K562 (cell line): ENCODE measurements at regions not wholly inside any gene's neighbourhood (a gene's known extent, or its start where the extent isn't known, plus 50 kb on each side); places are given as distances from the start of the nearest gene placed in this dataset.

Source experiments
- ARID2 ChIP-seq: fragments of 450-650 bp; IDR thresholded peaks from 2 replicates; pipeline ENCODE4 v1.6.1; 2017; ENCODE audit warnings: antibody characterized with exemption, mild to moderate bottlenecking
- ARID4B ChIP-seq: sonication (generic); formaldehyde crosslinking; IDR thresholded peaks from 2 replicates; pipeline ENCODE4 v1.8.0; 2022; ENCODE audit warnings: mild to moderate bottlenecking, missing genetic modification reagents
- DIDO1 ChIP-seq: fragments of 450-650 bp; IDR thresholded peaks from 2 replicates; pipeline ENCODE4 v1.6.1; 2016; ENCODE audit warnings: low read depth, missing biosample characterization, missing genetic modification characterization
- DPF2 ChIP-seq: fragments of 450-650 bp; IDR thresholded peaks from 2 replicates; pipeline ENCODE4 v1.6.1; 2016
- FOXA3 ChIP-seq, 2 experiments: fragments of 450-650 bp in 1 of 2; sonication (generic) in 1 of 2; formaldehyde crosslinking; IDR thresholded peaks in 1 of 2; conservative IDR thresholded peaks in 1 of 2; 2 replicates each; pipeline versions ENCODE4 v1.4.0 to v1.8.0; 2020 to 2022; ENCODE audit warnings: mild to moderate bottlenecking in 2 of 2, missing genetic modification reagents in 1 of 2
- HEY1 ChIP-seq: fragments of 250-450 bp; sonication (Bioruptor Pico); IDR thresholded peaks from 2 replicates; pipeline ENCODE4 v1.5.0; 2020; ENCODE audit warnings: mild to moderate bottlenecking, moderate library complexity, borderline replicate concordance
- MAFG ChIP-seq: fragments of 450-650 bp; conservative IDR thresholded peaks from 2 replicates; pipeline ENCODE4 v1.6.1; 2016; ENCODE audit warnings: missing genetic modification characterization, missing compliant biosample characterization
- MED1 ChIP-seq: sonication (generic); formaldehyde crosslinking; IDR thresholded peaks from 2 replicates; pipeline ENCODE4 v1.8.1; 2023; ENCODE audit warnings: missing genetic modification reagents, borderline replicate concordance
- SMARCA5 ChIP-seq: fragments of 450-650 bp; IDR thresholded peaks from 2 replicates; pipeline ENCODE4 v1.6.1; 2016
- ZNF318 ChIP-seq, 2 experiments: fragments of 450-650 bp; IDR thresholded peaks; 2 replicates each; pipeline ENCODE4 v1.6.1; 2016; ENCODE audit warnings: mild to moderate bottlenecking in 2 of 2, borderline replicate concordance in 1 of 2, low read depth in 1 of 2, moderate library complexity in 1 of 2
- ZNF592 ChIP-seq: fragments of 450-650 bp; IDR thresholded peaks from 2 replicates; pipeline ENCODE4 v1.6.1; 2017; ENCODE audit warnings: antibody characterized with exemption, mild to moderate bottlenecking

- TF ChIP-seq ZNF592 (no peak), ZNF318 (IDR thresholded peaks at IDR 0.05; ENCODE audit: borderline replicate concordance in 1 of 2, low read depth in 1 of 2) (no peak), FOXA3 (CRISPR knock-in tag; conservative IDR thresholded peaks at IDR 0.05 in 1 of 2, IDR thresholded peaks at IDR 0.05 in 1 of 2) (no peak), HEY1 (no peak), ARID2 (no peak), DPF2 (no peak), SMARCA5 (no peak), MAFG (tag) (peak; percentile 62), MED1 (CRISPR knock-in tag) (no peak), DIDO1 (tag) (no peak), ARID4B (CRISPR knock-in tag) (no peak)
These were observed 66.5 kb upstream of the BCL6 start (continued) for GRCh38 chr3:187811585-187812250.
